GM23338 (cell line): ENCODE measurements at regions not wholly inside any gene's neighbourhood (a gene's known extent, or its start where the extent isn't known, plus 50 kb on each side); places are given as distances from the start of the nearest gene placed in this dataset.

Source experiments
- ATAC-seq: fragments of 200-7000 bp; cut with Tn5 transposase; 3 replicates; pipeline ENCODE4 v1.9.1; 2020
- DNase-seq: peaks from one replicate; pipeline ENCODE4 v3.0.0-alpha.2; 2015; ENCODE audit warnings: low spot score
- H2AFZ ChIP-seq: fragments of 200-600 bp; sonication (generic); 2 replicates; pipeline ENCODE4 v1.8.0; 2016; ENCODE audit warnings: antibody characterized with exemption, mild to moderate bottlenecking, moderate library complexity
- H3F3A ChIP-seq: fragments of 200-600 bp; sonication (generic); replicated peaks from 2 replicates; pipeline ENCODE4 v1.8.0; 2017; ENCODE audit warnings: antibody characterized with exemption, mixed run types, low read depth
- H3K27ac ChIP-seq: fragments of 200-600 bp; sonication (generic); 2 replicates; pipeline ENCODE4 v1.6.1; 2016; ENCODE audit warnings: low read depth
- H3K27me3 ChIP-seq: fragments of 200-600 bp; sonication (generic); 2 replicates; pipeline ENCODE4 v1.8.0; 2016; ENCODE audit warnings: mild to moderate bottlenecking, mixed run types, moderate library complexity; ENCODE audit not compliant: insufficient read depth
- H3K36me3 ChIP-seq: fragments of 200-600 bp; sonication (generic); 2 replicates; pipeline ENCODE4 v1.8.0; 2016; ENCODE audit warnings: mild to moderate bottlenecking; ENCODE audit not compliant: insufficient read depth
- H3K4me1 ChIP-seq: fragments of 200-600 bp; sonication (generic); 2 replicates; pipeline ENCODE4 v1.8.0; 2016; ENCODE audit warnings: mild to moderate bottlenecking, moderate library complexity; ENCODE audit not compliant: insufficient read depth
- H3K4me2 ChIP-seq: fragments of 200-600 bp; sonication (generic); 2 replicates; pipeline ENCODE4 v1.7.1; 2017; ENCODE audit warnings: mixed run types
- H3K4me3 ChIP-seq: fragments of 200-600 bp; sonication (generic); 2 replicates; pipeline ENCODE4 v1.6.1; 2016; ENCODE audit warnings: mixed run types
- H3K79me2 ChIP-seq: fragments of 200-600 bp; sonication (generic); replicated peaks from 2 replicates; pipeline ENCODE4 v1.8.0; 2017; ENCODE audit warnings: mild to moderate bottlenecking; ENCODE audit not compliant: insufficient read depth
- H3K9me2 ChIP-seq: fragments of 200-600 bp; sonication (generic); 2 replicates; pipeline ENCODE4 v1.8.0; 2017; ENCODE audit not compliant: insufficient read depth
- H4K20me1 ChIP-seq: fragments of 200-600 bp; sonication (generic); replicated peaks from 2 replicates; pipeline ENCODE4 v1.8.0; 2017; ENCODE audit warnings: mild to moderate bottlenecking; ENCODE audit not compliant: insufficient read depth
- H3K27ac Mint-ChIP-seq: 2 replicates; pipeline ENCODE4 v1.8.0; 2020; ENCODE audit warnings: inconsistent platforms, mild to moderate bottlenecking, moderate library complexity, mixed read lengths
- H3K27me3 Mint-ChIP-seq: 3 replicates; pipeline ENCODE4 v1.8.0; 2022; ENCODE audit warnings: low read depth, mild to moderate bottlenecking, moderate library complexity, mixed read lengths, inconsistent platforms; ENCODE audit not compliant: insufficient read depth, poor library complexity
- H3K36me3 Mint-ChIP-seq: 3 replicates; pipeline ENCODE4 v1.8.0; 2021; ENCODE audit warnings: low read depth, mild to moderate bottlenecking, inconsistent platforms, moderate library complexity, mixed read lengths
- H3K4me1 Mint-ChIP-seq: 3 replicates; pipeline ENCODE4 v1.8.0; 2020; ENCODE audit warnings: mild to moderate bottlenecking, inconsistent platforms, mixed read lengths
- H3K4me3 Mint-ChIP-seq: 3 replicates; pipeline ENCODE4 v1.8.0; 2021; ENCODE audit warnings: moderate library complexity, mild to moderate bottlenecking, inconsistent platforms, mixed read lengths
- H3K9me3 Mint-ChIP-seq: 3 replicates; pipeline ENCODE4 v1.8.0; 2020; ENCODE audit warnings: moderate library complexity, mild to moderate bottlenecking, inconsistent platforms, mixed read lengths
- CREB1 ChIP-seq: fragments of 250-450 bp; sonication (Bioruptor Pico); IDR thresholded peaks from 2 replicates; pipeline ENCODE4 v1.5.0; 2020; ENCODE audit warnings: low read depth, mild to moderate bottlenecking, moderate library complexity
- CTCF ChIP-seq, 2 experiments: fragments of 200-600 bp in 1 of 2; sonication (generic) in 1 of 2; conservative IDR thresholded peaks; 2 replicates each; pipeline versions ENCODE4 v1.5.1 to v1.6.1; 2016 to 2017; ENCODE audit warnings: antibody characterized with exemption in 2 of 2, low read depth in 2 of 2, mild to moderate bottlenecking in 2 of 2, moderate library complexity in 1 of 2
- ETS1 ChIP-seq: IDR thresholded peaks from 2 replicates; pipeline ENCODE4 v1.6.1; 2016; ENCODE audit warnings: antibody characterized with exemption
- EZH2 ChIP-seq: fragments of 200-600 bp; sonication (generic); IDR thresholded peaks from one replicate; pipeline ENCODE4 v1.8.0; 2017; ENCODE audit warnings: antibody characterized with exemption, mild to moderate bottlenecking, low read depth; ENCODE audit not compliant: unreplicated experiment
- EZH2phosphoT487 ChIP-seq: fragments of 200-600 bp; sonication (generic); IDR thresholded peaks from one replicate; pipeline ENCODE4 v1.8.1; 2018; ENCODE audit warnings: antibody characterized with exemption; ENCODE audit not compliant: unreplicated experiment
- JUNB ChIP-seq: IDR thresholded peaks from one replicate; pipeline ENCODE4 v1.6.1; 2016; ENCODE audit warnings: antibody characterized with exemption; ENCODE audit not compliant: unreplicated experiment
- NANOG ChIP-seq: IDR thresholded peaks from 2 replicates; pipeline ENCODE4 v1.6.1; 2016; ENCODE audit warnings: antibody characterized with exemption, borderline replicate concordance
- POLR2AphosphoS5 ChIP-seq: IDR thresholded peaks from 2 replicates; pipeline ENCODE4 v1.6.1; 2016; ENCODE audit warnings: antibody characterized with exemption, low read depth
- REST ChIP-seq: IDR thresholded peaks from one replicate; pipeline ENCODE4 v1.6.1; 2018; ENCODE audit warnings: antibody characterized with exemption; ENCODE audit not compliant: unreplicated experiment
- ZNF114 ChIP-seq: fragments of 250-450 bp; sonication (Bioruptor Pico); IDR thresholded peaks from 2 replicates; pipeline ENCODE4 v1.5.0; 2020; ENCODE audit warnings: mild to moderate bottlenecking, moderate library complexity
- ZNF331 ChIP-seq: fragments of 250-450 bp; sonication (Bioruptor Pico); IDR thresholded peaks from 2 replicates; pipeline ENCODE4 v1.5.0; 2020; ENCODE audit warnings: low read depth, mild to moderate bottlenecking, moderate library complexity
- ZNF462 ChIP-seq: fragments of 250-450 bp; sonication (Bioruptor Pico); IDR thresholded peaks from 2 replicates; pipeline ENCODE4 v1.5.0; 2020; ENCODE audit warnings: mild to moderate bottlenecking, moderate library complexity

DNA sequence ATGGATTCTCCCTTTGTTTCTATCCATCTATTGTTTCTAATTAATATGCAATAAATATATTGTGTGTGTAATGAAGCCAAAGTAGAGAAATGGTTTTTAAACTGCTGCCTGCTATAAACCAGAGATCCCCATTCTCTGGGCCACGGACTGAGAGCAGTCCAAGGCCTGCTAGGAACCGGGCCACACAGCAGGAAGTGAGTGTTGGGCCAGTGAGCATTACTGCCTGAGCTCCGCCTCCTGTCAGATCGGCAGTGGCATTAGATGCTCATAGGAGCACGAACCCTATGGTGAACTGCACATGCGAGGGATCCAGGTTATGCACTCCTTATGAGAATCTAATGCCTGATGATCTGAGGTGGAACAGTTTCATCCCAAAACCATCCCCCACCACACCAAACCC lies 85.2 kb upstream of the POMGNT2 start (continued):
- TF ChIP-seq JUNB: no peak
- TF ChIP-seq REST: no peak
- no peak for TF ChIP-seq NANOG
- TF ChIP-seq ETS1: no peak

- no peak for ATAC-seq
- Histone ChIP-seq H4K20me1 (no peaks in the 10 kb centered on the region), H3K27me3 (no peaks in the 10 kb centered on the region), H3K36me3 (no peaks in the 10 kb centered on the region), H3K27ac (no peak overlapping the region), H3K4me1 (no peaks in the 10 kb centered on the region), H3K9me2 (peaks cover 17% of the 10 kb centered on the region; the same call in 1 of the 2 replicates), H3K4me3 (no peak overlapping the region), H2AFZ (no peak overlapping the region), H3K79me2 (no peaks in the 10 kb centered on the region), H3K4me2 (no peak overlapping the region), H3F3A (no peaks in the 10 kb centered on the region)
- no peaks in the 10 kb centered on the region for H3K36me3 Mint-ChIP-seq
- peaks cover 6% of the 10 kb centered on the region for H3K9me3 Mint-ChIP-seq
- no peak overlapping the region for H3K4me3 Mint-ChIP-seq
- peaks cover 3% of the 10 kb centered on the region for H3K27me3 Mint-ChIP-seq
- H3K4me1 Mint-ChIP-seq: no peaks in the 10 kb centered on the region
- no peak overlapping the region for H3K27ac Mint-ChIP-seq
- DNase-seq: no peak
- no peak for TF ChIP-seq NANOG
- TF ChIP-seq JUNB: no peak
- TF ChIP-seq CREB1: no peak
- TF ChIP-seq CTCF (conservative IDR thresholded peaks at IDR 0.05; ENCODE audit: low read depth in 2 of 2): no peak
- no peak for TF ChIP-seq EZH2phosphoT487
- TF ChIP-seq ZNF462 (CRISPR knock-in tag): no peak
- TF ChIP-seq ZNF331 (CRISPR knock-in tag): no peak
- no peak for TF ChIP-seq EZH2
- no peak for TF ChIP-seq ETS1
- no peak for TF ChIP-seq POLR2AphosphoS5
- TF ChIP-seq ZNF114 (CRISPR knock-in tag): no peak
Observed at GRCh38 chr3:43190670-43191069, 84.8 kb upstream of the POMGNT2 start.
